NCI-H146 treated with DMSO at 0.1 percent for 48 hours (cell line): ENCODE measurements at regions not wholly inside any gene's neighbourhood (a gene's known extent, or its start where the extent isn't known, plus 50 kb on each side); places are given as distances from the start of the nearest gene placed in this dataset.
"Not testable (repeated sequence)": the region's sequence is repeated elsewhere in the genome, so short reads cannot be mapped to it uniquely, and the experiment has no call there.

Experiments used
- DNase-seq: peaks from one replicate; lab custom pipeline; 2025; ENCODE audit not compliant: unreplicated experiment; lab: John Stamatoyannopoulos, UW

DNA sequence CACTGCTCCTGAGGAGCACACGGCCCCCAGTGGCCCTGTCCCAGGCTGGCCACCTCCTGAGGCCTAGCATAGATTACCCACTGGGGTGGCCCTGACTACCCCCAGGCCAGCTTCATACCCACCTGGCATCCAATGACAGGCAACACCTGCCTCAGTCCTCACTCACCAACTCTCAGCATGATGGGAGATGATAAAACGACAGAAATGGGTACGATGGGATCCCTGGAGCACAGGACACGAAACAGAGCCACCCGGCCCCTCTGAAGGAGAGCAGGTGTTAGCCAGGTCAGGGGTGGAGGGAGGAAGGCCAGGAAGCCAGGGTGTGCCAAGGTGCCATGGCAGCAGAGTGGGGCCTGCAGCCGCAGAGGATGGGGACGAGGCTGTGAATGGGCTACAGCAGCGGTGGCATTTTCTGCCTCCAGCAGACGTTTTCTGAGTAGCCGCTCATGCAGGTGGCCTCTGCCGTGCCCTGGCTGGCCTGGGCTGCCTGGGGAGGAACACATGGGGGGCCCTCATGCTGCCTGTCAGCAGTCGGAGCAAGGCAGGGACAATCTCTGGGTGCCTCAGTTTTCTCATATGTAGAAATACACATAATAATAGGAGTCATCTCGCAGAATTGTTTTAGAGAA lies 50.2 kb upstream of the FGF3 start:
- DNase-seq: no peak

DNA sequence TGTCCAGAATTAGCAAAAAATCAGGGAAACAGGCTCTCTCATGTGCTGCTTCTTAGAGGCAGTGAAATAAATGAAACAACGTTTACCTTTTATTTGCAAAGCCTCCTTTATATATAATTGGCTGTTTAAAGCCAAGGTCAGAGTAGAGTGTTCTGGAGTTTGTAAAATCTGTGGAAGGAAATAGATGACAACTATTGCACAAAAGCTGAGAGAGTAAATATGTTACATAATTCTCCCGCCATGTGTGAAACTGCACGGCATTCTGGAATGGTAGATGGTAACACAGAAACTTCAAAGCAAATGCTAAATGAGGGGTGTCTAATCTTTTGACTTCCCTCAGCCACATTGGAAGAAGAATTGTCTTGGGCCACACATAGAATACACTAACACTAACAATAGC lies 51.5 kb upstream of the FGF3 start:
- no peak for DNase-seq

DNA sequence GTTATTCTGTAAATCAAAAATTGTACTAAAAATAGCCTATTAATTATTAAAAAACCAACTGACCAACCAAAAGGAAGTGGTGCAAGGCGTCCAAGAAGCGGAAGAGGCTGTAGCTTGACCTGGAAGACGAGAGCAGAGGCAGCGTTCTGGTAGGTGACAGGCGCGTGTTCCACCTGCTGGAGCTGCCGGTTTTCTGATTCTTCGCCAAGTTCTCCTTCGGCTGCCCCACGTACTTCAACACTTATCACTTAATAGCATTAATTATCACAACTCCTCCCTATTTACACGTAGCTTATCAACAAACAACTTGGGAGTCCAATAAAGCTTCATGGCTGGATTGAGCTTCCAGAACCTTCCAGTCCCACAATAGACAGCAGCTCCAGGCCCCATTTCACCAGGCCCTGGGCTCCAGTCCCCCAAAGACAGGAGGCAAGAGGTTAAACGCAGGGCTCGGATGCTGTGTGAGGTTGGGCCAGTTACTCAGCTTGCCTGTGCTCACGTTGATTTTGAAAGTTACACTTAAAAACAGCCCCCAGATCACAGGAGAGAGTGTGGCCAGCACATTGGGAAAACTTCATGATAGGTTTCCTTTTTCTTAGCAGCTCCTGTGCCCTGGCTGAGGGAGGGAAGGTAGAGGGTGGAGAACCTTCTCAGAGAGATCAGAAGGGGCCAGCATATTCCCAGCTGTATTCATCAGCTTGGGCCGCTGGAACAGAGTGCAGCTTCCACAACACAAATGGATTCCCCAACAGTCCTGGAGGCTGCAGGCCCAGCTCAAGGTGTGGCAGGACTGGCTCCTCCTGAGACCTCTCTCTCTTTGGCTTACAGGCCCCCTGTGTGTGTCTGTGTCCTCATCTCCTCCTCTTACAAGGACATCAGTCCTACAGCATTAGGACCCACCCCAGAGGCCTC lies 54.2 kb upstream of the FGF3 start:
- no peak for DNase-seq

DNA sequence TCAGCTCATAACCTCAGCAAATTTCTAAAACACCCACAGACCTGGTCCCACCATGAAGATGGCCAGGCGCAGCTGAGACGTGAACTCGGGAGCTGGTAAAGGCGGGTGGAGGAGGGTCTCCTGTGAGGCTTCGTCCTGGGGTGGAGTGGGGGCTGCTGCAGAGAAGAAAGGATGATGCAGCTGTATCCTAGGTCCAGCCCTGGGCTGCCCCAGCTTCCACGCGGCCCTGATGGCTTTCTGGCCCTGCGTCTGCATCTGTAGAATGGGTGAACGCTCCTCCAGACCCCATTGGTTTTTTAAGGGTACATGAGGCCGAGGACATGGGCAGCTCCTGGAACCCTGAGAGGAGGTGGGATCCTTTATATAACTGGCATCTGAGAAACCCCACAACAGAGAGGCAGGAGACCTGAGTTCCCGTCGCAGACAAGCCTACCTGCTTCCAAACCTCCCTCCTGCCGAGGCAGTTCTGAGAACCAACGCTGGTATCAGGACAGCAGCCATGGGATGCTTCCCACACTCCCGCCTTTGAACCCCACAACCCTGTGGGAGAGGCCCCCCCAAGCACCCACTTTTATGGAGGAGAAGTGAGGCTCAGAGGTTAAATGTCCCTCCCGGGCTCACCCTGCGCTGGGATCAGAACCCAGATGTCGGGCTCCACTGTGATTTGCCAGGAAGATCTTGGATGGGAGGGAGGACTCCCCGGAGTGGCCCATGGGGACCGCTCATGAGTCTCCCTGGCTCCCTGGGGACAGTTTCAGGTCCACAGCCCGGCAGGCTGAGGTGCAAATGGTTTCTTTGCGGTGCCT lies 55.2 kb upstream of the FGF3 start:
- DNase-seq: no peak

DNA sequence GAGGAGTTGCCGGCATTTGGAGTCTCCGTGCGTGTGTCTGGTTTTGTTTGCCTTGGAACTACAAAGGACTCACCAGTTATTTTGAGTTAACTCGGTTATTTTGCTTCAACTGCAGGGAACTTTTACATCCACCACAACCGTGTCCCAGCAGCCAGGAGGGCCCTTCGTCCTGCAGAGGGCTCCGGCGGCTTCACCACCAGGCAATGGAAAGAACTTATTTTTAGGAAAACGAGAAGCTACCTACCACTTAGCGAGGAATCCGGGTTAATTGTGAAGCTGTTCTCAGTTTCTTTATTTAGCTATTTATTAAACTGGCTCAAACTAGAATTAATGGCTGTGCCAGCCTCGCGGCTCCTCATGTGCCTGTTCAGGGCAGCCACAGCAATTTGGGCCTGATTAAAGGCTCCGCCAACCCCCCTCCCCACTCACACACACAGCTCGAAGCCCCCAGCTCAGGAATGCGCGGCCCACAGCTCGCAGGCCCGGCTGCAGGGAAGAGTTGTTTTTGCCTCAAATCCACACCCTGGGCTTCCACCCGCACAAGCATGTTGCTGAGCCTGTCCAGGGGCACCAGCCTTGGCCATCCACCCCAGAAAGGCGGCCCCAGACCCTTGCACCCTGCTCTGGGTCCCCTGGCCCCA lies 55.9 kb upstream of the FGF3 start:
- no peak for DNase-seq

DNA sequence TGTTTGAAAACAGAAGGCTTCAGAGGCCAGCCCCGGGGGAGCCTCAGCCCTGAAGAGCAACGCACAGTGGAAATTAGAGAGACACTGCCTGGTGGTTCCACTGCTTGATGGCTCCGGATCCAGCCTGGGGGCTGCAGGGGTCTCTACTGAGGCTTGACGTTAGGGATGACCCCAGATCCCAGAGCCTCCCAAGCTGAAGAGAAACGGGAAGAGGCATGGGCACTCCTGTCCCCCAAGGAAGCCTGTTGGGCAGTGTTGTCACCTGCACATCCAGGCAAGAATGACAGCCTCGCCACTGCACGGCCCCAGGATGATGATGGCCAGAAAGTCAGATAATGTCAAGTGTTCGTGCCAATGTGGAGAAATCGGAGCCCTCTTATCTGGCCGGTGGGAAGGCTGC lies 56.8 kb upstream of the FGF3 start:
- no peak for DNase-seq

DNA sequence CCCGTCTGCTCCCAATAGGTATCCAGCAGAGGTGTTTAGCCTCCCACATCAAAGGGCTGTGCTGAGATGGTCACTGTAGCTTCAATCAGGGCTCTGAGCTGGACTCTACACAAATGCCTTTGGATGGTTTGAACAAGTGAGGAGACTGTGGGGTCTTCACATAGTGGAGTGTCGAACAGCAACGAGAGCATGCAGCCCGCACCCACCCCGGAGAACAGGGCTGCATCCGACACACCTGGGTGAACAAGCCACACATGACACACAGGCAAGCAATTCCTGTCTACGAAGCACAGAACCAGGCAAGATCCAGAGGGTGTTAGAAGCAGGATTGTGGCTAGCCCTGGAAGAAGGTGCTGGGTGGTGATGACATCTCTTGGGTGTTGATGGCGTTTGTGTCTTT lies 58.0 kb upstream of the FGF3 start:
- no peak for DNase-seq

DNA sequence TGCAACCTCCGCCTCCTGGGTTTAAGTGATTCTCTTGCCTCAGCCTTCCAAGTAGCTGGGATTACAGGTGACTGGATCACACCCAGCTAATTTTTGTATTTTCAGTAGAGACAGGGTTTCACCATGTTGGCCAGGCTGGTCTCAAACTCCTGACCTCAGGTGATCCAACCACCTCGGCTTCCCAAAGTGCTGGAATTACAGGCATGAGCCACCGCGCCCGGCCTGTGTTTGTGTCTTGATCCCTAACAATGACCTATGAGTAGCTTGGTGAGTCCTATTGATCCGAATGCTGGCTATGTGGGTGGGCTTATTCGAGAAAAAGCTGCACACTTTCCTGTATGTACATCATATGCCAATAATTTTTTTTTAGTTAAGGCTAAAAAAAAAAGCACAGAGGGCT lies 58.5 kb upstream of the FGF3 start:
- not testable (repeated sequence) for DNase-seq

DNA sequence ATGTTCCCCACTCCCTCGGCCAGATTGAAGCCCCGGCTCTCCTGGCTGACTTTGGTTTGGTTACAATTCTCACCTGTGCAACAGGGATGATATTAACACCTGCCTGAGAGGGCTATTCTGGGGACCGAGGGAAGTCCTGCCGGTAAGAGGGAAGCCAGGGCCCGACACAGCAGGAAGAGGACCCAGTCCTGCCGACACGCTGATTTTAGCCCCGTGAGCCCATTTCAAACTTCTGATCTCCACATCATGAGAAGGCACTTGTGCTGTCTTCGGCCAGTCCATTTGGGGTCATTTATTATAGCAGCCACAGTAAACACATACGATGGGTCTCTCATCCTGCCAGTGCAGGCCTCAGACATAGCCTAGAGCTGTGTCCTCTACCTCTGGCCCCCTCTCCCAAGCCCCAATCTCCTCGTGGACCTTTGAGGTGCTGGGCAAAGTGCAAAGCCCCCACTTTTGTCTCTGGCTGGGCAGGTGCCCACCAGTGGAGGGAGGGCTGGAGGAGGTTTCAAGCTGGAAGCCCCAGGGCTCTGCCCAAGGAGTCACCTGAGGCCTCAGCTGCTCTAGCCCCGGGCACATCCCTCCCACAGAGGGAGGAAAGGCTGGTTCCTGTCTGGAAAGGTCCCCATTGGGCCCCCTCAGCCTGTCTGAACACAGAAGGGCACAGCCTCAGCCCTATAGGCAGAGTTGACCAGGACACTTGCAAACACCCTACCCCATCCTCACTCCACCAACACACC lies 59.1 kb upstream of the FGF3 start:
- DNase-seq: no peak

DNA sequence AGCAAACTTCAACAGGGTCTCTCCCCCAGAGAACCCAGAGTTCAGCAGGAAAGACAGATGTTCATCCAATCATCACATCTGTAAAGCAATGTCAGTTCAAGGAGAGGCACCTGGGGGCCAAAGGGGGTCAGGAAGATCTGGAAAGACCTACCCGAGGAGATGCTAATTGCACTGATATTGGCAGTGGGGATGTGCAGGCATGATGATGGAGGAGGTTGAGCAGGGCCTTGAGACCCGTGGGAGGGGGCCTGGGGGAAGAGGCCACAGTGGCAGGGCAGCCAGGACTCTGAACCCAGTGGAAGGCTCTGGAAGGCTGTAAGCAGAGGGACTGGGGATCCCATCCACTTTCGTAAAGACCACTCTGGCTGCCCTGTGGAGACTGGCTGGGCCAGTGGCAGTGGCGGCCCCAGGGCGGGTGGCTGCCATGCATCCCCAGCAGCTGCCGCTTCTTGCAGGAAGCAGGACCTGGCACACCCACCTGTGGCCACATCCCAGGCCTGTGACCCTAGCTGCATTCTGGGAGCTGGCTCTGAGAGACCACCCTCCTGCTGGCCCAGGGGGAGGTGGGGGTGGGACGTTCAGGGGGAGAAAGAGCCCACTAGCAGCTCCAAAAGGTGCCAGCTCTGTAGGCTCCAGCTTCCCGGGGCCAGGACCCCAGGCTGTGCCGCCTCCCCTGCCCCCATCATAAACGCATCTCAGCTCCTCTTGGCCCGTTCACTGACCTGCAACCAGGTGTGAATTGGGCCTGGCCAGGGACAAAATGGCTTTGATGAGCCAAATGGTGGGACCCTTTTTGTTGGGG lies 59.9 kb upstream of the FGF3 start:
- no peak for DNase-seq

DNA sequence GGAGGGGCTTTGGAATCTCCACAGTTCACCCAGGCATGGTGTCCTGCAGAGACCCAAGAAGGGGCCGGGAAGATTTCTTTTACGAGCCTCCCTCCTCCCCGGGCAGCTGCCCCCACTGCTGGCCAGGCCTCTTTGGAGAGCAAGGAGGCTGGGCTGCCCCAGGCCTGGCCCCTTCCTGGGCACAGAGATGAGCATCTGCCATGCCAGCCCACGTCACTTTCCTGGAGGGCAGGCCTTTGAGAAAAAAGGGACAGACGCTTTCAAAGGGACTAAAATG lies 60.5 kb upstream of the FGF3 start:
- DNase-seq: no peak

DNA sequence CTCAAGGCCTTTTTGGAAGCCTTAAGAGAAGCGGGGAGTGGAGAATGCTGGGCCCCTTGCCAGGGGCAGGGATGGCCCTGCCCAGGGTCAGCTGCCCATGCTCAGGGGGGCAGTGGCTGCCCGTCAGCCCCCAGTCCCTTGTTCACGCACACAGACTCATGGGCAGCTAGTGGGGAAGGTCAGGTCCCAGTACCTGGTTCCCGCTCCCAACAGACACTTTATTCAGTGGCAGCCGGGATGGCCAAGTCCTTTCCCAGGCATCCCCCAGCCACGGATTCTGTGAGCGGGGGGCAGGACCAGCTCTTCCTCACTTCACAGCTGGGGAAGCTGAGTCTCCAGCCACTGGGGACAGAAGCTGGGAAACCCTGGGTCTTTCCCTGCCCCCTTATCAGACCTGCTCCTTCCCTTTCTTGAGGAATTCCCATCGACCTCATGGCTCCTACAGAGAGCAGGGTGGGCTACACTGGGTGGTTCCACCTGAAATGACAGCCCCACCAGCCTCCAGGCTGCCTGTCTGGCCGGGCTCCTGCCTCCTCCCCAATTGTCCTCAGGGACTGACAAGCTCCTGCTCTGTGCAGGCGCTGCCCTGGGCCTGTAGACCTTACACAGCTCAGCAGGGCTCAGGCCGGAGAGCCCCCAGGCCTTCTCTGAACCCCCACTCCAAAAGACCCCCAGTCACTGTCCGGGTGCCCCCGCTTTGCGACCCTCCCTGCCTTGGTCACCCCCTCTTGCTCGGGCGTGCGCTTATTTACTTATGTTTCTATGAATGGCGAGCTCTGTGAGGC lies 61.0 kb upstream of the FGF3 start:
- DNase-seq: no peak

DNA sequence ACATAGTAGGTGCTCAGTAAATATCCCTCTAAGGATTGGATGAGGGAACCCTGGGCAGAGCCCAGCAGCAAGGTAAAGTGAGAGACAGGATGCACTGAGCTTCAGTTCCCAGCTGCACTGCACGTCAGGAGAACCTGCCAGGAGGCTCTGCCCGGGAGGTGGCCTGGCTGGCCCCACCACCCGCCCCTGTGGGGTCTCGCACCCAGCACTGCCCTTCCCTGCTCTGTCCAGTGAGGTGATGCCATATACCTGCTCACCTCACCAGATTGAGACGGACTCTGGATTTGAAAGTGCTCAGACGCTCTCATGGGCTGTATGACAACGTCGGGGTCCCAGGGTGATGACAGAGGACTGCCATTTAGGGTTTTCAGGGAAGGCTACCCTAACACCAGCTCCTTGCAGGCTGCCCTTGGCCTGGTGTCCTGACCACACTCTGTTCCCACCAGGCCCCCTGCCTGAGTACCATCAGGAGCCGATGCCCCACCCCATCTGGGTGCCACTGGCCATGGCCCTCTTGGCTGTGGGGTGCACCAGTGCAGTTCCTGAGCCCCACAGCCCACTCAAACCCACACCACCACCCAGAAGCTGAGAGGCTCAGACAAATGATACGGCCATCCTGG lies 61.7 kb upstream of the FGF3 start:
- DNase-seq: no peak

DNA sequence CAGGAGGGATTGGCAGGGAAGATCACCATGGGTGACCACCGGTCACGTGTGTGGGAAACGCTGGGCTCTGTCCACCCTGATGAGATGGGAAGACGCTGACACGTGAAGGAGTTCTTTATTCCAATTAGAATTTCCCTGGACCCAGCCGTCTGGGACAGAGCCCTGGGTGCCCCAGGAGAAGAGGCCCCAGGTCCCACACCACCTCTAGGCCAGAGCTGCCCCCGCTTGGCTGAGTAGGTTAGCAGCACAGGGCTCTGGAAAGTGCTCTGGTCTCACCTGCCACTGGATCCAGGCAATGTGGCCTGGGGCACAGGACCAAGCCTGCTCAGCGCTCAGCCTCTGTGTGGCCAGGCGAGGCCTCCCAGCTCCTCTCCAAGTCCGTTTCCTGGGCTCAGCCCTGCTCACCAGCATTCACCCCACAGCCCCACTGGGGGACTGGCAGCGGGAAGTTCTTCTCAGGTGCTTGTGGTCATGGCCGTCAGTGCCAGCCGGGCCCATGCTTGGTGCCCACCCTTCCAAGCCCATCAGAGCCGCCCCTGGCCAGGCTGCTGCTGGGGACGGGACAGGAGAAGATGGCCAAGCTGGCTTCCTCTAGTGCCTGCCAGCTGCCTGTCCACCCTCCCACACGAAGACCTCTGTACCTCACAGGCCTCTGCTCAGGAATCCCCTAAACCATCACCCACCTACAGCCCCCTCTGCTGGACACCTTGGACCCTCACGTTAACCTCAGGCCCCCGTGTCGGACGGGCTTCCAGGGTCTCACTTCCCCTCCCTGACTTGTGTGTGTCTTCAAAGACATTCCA lies 62.5 kb upstream of the FGF3 start:
- no peak for DNase-seq

DNA sequence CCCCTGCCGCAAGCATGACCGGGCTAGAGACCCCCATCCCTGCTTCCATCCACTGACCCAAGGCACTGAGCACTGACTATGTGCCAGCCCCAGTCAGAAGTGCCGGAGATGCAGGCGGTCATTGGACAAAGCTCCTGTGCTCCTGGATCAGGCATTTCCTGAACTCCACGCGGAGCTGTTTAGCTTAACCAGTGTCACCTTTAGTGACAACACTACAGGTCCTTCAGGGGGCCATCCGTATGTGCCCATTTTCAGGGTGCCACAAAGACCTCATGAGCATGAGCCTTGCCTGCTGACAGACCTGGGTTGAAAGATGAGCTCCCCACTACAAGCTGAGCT lies 63.0 kb upstream of the FGF3 start:
- no peak for DNase-seq

DNA sequence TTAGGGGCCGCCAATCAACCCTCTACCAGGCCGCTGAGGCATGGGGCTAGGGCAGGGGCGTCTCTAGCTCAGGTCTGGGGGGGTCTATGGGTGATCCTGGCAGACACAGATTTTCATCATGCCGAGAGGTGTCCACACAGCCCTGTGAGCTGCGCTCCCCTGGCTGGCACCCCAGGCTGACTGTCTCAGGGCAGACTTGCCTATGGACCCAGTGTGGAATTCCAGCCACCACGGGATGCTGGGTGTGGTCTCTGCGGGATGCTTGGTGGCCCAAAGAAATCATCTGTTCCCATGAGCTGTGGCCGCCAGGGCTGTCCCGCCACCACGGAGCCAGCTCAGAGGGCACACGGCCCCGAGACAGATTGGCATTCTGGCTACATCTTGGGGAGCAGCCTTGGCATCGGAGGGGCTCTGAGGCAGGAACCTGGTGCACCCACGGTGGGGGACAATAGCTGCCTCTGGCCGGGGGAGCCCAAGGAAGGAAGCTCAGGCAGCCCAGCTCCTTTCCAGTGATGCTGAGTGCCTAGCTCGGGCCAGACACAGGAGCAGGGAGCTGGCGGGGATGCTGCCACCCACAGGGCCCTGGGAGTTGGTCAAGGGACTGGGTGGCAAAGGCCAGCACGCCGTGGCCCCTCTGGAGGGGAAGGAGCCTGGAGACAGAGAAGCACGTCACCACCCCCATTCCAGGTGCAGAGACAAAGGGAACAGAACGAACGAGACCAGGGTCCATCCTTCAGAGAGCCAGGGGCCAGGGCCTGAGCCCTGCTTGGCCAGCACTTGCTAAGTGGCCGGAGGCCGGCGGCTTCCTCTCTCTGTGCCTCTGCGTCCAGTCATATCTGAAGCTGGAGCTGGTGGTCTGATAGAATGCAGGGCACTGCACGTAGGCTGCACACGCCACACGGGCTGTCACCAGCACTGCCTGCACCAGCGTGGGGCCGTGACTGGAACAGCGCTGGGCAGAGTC lies 64.4 kb upstream of the FGF3 start:
- no peak for DNase-seq

DNA sequence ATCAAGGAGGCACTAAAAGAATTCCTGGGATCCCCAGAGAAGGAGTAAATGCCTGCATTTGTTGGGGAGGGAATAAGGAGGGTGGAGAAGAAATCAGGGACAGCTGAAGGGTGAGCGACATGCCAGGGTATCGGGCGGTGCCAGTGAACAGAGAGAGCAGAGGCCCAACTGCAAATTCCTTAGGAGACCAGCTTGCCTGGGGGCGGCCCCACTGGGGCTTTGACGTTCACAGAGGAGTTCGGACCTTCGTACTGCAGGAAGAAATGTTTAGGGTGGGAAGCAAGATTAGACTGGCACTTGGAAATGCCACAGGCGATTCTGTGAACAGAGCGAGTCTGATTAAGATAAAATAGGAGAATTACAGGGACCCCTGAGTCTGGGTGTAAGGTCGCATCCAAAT lies 65.1 kb upstream of the FGF3 start:
- DNase-seq: no peak
